ENCODE measurements at regions not wholly inside any gene's neighbourhood (a gene's known extent, or its start where the extent isn't known, plus 50 kb on each side); places are given as distances from the start of the nearest gene placed in this dataset.
"Not testable (repeated sequence)": the region's sequence is repeated elsewhere in the genome, so short reads cannot be mapped to it uniquely, and the experiment has no call there.

- DNase-seq = no peak
Measured at GRCh38 chr2:223181561-223181960, 129.6 kb downstream of the KCNE4 start.

DNA sequence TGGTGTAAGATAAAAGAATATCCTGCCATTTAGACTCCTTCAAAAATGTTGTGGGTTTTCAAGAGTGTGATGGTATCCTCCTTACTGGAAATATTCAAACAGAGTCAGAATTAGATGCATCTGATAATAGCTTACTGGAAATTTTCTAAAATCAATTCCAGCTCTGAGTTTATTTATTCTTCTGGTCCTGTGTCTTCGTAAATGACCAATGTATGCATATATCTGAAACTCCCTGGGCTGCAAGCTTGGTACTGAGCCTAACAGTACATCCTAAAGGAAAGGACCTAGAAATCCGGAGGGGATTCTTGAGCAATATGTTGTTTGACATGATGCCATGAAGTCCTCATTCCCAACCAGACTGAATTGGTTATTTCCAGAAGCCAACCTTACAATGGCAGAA is 130.4 kb downstream of the KCNE4 start:
- DNase-seq = no peak

DNA sequence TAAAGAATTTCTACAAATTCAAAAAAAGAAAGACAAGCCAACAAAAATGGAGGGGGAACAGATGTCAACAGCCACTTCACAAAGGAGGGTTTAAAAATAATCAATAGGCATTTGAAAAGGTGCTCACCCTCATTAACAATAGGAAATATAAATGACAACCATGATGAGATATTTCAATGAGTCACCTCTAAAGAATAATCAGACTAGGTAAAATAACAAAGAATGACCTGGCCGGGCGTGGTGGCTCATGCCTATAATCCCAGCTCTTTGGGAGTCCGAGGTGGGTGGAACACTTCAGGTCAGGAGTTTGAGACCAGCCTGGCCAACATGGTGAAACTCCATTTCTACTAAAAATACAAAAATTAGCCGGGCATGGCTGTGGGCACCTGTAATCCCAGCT is 133.6 kb downstream of the KCNE4 start:
- no peak for DNase-seq

DNA sequence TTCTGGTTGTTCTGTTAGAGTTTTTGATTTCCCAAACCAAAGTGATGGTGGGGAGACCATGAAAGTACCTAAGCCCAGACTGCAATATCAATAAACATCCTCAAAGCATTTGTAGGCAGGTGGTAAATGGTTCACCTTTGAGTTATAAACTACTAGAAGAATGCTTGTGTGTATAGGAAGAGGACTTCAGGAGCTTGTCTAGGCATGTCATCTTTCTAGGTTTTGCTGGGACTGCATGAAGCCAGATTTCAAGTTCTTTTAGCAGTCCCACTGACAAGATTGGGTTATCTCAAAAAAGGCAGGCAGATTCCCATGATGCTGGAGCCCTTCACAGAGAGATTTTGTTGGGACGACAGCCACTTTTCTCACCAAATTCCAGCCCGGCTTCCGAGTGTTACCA is 135.3 kb downstream of the KCNE4 start:
- DNase-seq = no peak

- not testable (repeated sequence) for DNase-seq
Measured at GRCh38 chr2:223190561-223191206, 138.7 kb downstream of the KCNE4 start.

- no peak for DNase-seq
Measured at GRCh38 chr2:223196331-223196730, 144.3 kb downstream of the KCNE4 start.

GRCh38 chr2:223197046-223197445 is 145.1 kb downstream of the KCNE4 start:
- DNase-seq = no peak

DNA sequence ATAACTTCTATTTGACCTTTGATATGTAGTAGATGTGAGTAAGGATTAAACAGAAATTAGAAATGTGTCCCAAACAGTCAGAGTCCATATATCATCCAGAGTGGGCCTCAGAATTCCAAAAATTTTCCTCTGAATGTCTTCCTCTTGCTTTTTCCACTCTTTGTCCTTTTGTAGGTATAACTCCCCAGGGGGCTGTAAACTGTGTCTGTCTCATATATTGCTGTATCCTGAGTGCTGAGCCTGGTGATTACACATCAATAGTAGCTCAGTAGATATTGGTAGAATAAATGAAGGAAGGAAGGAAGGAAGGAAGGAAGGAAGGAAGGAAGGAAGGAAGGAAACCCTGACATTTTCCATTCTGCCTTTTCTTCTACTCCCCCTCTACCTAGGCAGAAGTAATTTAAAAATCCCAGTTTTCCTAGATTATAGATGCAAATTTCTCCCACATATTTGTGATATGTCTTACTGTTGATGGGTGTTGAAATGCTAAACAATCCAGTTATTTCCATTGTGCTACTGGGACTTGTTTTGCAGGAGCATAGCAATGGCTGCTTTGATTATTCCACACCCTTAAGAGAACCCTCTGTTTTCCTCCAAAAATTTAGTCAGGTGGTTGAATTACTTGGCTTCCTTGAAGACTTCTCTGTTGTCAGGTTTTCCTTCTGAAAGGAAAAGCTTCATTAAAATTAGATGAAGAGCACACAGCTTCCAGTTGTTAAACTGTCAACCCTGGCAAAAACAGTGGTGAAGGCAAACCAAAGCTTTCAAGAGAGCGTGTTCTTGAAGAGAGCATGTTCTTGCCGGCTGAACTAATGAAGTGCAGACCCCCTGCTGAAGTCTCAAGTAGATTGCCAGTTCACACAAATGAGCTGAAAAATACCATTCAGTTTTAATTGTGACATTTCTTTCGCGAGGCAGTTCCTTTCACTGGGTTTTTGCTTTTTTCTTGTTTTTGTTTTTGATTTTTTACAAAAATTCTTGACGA is 147.8 kb downstream of the KCNE4 start:
- no peak for DNase-seq

- DNase-seq = no peak
Measured at GRCh38 chr2:223203971-223204929, 152.3 kb downstream of the KCNE4 start.

- DNase-seq = no peak
Measured at GRCh38 chr2:223210489-223210888, 158.5 kb downstream of the KCNE4 start.

DNA sequence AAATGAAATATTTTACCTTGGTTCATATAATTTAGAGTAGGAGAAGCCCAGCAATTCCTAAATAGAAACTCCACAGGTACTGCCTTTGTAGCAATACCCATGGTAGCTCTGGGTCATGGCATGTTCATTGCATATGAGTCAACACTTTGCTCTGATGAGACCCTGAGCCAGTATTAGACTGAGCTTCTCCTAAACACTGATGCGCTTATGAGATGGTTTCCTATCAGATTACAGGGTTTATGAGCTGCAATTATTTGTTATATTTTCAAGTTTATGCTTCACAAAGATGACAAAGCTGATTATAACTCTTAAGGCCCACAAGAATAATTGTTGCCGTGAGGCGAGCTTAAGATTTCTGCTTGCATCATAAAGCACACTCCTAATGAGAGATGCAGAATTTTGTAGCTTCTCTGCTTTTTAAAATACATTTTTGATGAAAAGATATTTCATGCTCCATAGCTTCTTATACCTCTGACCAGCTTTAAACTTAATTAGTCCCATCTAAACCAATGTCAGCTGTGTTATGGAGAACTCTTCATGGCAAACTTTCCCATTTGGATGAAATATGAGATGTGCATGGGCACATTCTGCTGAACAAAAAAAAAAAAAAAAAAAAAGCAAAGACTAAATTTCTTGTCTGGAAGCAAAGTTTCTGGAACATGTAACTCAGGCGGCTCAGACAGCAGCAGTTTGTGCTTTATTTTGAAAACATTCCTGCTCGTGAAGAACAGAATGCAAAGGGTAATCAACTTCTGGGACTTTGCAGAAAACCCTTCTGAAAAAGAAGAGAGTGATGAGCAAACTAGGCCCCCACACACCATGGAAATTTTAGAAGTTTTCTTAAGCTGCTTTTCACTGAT is 162.6 kb downstream of the KCNE4 start:
- DNase-seq = no peak

- no peak for DNase-seq
Measured at GRCh38 chr2:223215254-223215516, 163.2 kb downstream of the KCNE4 start.

GRCh38 chr2:223217373-223217772 is 165.4 kb downstream of the KCNE4 start:
- DNase-seq = no peak

- no peak for DNase-seq
Measured at GRCh38 chr2:223218587-223219178, 166.7 kb downstream of the KCNE4 start.

- no peak for DNase-seq
Measured at GRCh38 chr2:223219872-223220657, 168.1 kb downstream of the KCNE4 start.

GRCh38 chr2:223220658-223220925 is 168.6 kb downstream of the KCNE4 start:
- DNase-seq = no peak

DNA sequence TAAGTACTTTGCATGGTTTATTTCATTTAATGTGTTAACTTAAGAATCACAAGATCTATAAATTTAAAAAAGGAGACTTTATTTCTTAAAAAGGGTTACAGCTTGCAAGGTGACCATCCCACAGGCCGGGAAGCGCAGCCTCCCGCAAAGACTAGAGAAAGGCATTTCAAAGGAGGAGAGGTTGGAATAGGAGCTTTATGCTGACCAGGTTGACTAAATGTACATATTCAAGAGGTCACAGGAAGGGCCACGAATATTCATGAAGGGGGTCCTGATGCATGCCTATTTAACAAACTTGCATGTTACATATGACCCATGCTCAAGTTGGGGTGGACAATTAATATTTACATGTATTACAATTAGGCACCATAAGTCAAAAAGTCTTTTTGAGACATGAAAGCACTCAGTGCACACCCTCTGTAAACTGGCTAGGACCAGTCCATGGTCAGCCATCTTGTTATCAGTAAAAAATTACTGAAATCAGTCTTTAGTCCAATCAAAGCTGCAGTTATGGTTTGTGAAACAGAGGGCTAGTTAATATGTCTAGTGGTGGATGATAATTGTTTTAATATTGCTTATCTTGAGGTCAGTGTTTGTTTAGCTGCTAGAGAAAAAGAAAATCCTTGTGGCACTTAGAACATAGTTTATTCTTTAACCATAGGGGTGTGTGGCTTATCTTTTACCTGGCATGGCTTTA is 169.3 kb downstream of the KCNE4 start:
- DNase-seq = no peak

GRCh38 chr2:223222397-223222796 is 170.4 kb downstream of the KCNE4 start:
- no peak for DNase-seq

GRCh38 chr2:223223156-223223555 is 171.2 kb downstream of the KCNE4 start:
- no peak for DNase-seq

DNA sequence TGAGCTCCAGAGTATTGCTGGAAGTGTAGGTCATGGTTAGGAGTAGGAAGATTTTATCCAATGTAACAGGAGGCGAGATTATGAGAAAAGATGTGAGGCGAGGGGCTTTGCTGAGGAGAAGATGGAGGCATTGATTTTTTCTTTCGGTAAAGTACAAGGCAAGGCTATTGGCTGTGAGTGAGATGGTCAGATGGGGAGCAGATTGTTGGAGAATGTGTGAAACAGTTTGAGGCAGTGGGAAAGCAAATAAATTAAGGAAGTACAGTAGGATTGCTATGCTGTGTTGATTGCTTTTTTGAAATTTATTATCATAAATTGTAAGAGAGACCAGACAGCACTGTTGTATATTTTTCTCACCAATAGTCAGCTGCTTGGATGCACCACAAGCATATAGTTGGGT is 173.3 kb downstream of the KCNE4 start:
- no peak for DNase-seq

- no peak for DNase-seq
Measured at GRCh38 chr2:223226264-223226663, 174.3 kb downstream of the KCNE4 start.
